ENCODE measurements at regions not wholly inside any gene's neighbourhood (a gene's known extent, or its start where the extent isn't known, plus 50 kb on each side); places are given as distances from the start of the nearest gene placed in this dataset.

DNA sequence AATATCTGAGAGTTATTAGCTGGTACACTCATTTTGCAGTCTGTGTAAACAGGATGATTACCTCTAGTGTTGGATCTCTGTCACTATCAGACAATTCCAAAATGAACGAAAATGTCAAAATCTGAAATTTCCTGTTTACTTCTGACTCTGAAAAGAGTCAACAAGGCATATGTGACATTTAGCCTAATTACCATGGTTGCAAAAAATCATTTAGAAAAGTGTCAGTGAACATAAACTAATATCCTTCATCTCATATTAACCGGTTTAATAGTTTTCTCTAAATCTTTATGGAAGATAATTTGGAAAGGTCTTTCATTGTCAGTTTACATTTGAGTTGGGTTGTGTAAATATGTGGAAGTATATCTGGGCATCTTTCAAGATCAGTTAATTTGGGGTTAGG is 431.8 kb upstream of the HSF2 start:
- Mint-ChIP-seq H3K4me3 (ENCODE audit: unreplicated experiment) (no peak overlapping the region), H3K4me1 (ENCODE audit: low read depth, unreplicated experiment) (no peaks in the 10 kb centered on the region), H3K27ac (ENCODE audit: unreplicated experiment) (no peak overlapping the region), H3K36me3 (ENCODE audit: unreplicated experiment) (no peaks in the 10 kb centered on the region), H3K9me3 (ENCODE audit: unreplicated experiment) (no peaks in the 10 kb centered on the region), H3K27me3 (ENCODE audit: unreplicated experiment) (no peaks in the 10 kb centered on the region)
- no peak for TF ChIP-seq CTCF (IDR thresholded peaks at IDR 0.05; ENCODE audit: partially characterized antibody, unreplicated experiment)
- no peak for DNase-seq

DNA sequence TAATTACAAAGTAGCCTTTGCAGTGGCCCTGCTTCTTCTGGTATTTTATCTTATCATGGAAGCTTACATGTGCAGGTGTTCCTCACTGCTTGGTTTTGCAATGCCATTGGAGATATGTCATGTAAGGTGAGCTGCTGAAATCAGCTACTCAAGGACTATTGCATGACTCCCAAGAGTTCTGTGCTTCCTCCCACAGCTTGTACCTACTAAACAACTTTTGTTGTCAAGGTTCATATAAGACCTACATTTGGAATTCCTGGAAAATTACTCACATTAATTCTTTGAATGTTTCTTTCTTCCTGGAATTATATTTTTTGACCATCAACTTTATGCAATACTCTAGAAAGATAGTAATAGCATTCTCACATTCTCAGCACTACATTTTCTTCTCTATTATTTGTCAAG is 427.5 kb upstream of the HSF2 start:
- Mint-ChIP-seq H3K9me3 (ENCODE audit: unreplicated experiment) (no peaks in the 10 kb centered on the region), H3K27ac (ENCODE audit: unreplicated experiment) (no peak overlapping the region), H3K27me3 (ENCODE audit: unreplicated experiment) (no peaks in the 10 kb centered on the region), H3K36me3 (ENCODE audit: unreplicated experiment) (peaks cover 4% of the 10 kb centered on the region), H3K4me1 (ENCODE audit: low read depth, unreplicated experiment) (no peaks in the 10 kb centered on the region), H3K4me3 (ENCODE audit: unreplicated experiment) (no peak overlapping the region)
- DNase-seq = no peak
- TF ChIP-seq CTCF (IDR thresholded peaks at IDR 0.05; ENCODE audit: partially characterized antibody, unreplicated experiment) = no peak

- TF ChIP-seq CTCF (IDR thresholded peaks at IDR 0.05; ENCODE audit: partially characterized antibody, unreplicated experiment) = no peak
- no peak overlapping the region for H3K4me3 Mint-ChIP-seq (ENCODE audit: unreplicated experiment)
- H3K9me3 Mint-ChIP-seq (ENCODE audit: unreplicated experiment) = peaks cover 2% of the 10 kb centered on the region
- peaks cover 8% of the 10 kb centered on the region for H3K36me3 Mint-ChIP-seq (ENCODE audit: unreplicated experiment)
- no peaks in the 10 kb centered on the region for H3K27me3 Mint-ChIP-seq (ENCODE audit: unreplicated experiment)
- H3K4me1 Mint-ChIP-seq (ENCODE audit: low read depth, unreplicated experiment) = peaks cover 2% of the 10 kb centered on the region
- H3K27ac Mint-ChIP-seq (ENCODE audit: unreplicated experiment) = no peak overlapping the region
- DNase-seq = no peak
These were observed 414.5 kb upstream of the HSF2 start for GRCh38 chr6:121984956-121985355.

- no peak for TF ChIP-seq CTCF (IDR thresholded peaks at IDR 0.05; ENCODE audit: partially characterized antibody, unreplicated experiment)
- peaks cover 7% of the 10 kb centered on the region for H3K4me1 Mint-ChIP-seq (ENCODE audit: low read depth, unreplicated experiment)
- H3K27ac Mint-ChIP-seq (ENCODE audit: unreplicated experiment) = no peak overlapping the region
- no peak for DNase-seq
- H3K9me3 Mint-ChIP-seq (ENCODE audit: unreplicated experiment) = peaks cover 3% of the 10 kb centered on the region
- H3K36me3 Mint-ChIP-seq (ENCODE audit: unreplicated experiment) = no peaks in the 10 kb centered on the region
- H3K27me3 Mint-ChIP-seq (ENCODE audit: unreplicated experiment) = peaks cover 2% of the 10 kb centered on the region
- H3K4me3 Mint-ChIP-seq (ENCODE audit: unreplicated experiment) = no peak overlapping the region
These were observed 406.1 kb upstream of the HSF2 start for GRCh38 chr6:121993362-121993761.

DNA sequence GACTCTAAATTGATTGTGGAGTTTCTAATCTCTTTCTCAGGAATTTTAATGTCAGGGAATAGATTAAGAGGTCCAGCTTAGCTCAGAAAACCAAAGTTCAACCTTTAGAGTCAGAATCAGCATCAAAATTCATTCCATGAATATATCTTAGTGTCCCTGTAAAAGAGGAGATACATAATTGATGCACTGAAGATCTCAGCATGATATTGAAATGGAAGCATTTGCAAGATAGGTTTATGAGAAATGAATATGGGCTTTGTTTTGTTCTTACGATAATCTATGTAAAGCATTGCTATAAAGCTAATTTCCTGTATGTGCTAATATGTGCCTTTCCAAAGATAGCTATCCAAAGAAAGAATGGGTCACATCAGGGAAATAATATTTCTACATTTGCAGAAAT is 404.5 kb upstream of the HSF2 start:
- H3K4me3 Mint-ChIP-seq (ENCODE audit: unreplicated experiment) = no peak overlapping the region
- no peak for DNase-seq
- H3K27me3 Mint-ChIP-seq (ENCODE audit: unreplicated experiment) = peaks cover 6% of the 10 kb centered on the region
- TF ChIP-seq CTCF (IDR thresholded peaks at IDR 0.05; ENCODE audit: partially characterized antibody, unreplicated experiment) = no peak
- H3K36me3 Mint-ChIP-seq (ENCODE audit: unreplicated experiment) = no peaks in the 10 kb centered on the region
- peaks cover 20% of the 10 kb centered on the region for H3K4me1 Mint-ChIP-seq (ENCODE audit: low read depth, unreplicated experiment)
- H3K9me3 Mint-ChIP-seq (ENCODE audit: unreplicated experiment) = peaks cover 10% of the 10 kb centered on the region
- H3K27ac Mint-ChIP-seq (ENCODE audit: unreplicated experiment) = no peak overlapping the region
